Transverse colon (tissue), 4 donors: ENCODE measurements at regions not wholly inside any gene's neighbourhood (a gene's known extent, or its start where the extent isn't known, plus 50 kb on each side); places are given as distances from the start of the nearest gene placed in this dataset.

Experiments
- POLR2A ChIP-seq: fragments of 450-650 bp; IDR thresholded peaks from one replicate; pipeline ENCODE4 v1.6.1; 2016; ENCODE audit warnings: antibody characterized with exemption, mild to moderate bottlenecking, moderate library complexity
- POLR2AphosphoS5 ChIP-seq, 3 donors: sonication (generic); formaldehyde crosslinking; IDR thresholded peaks; one replicate each; pipeline ENCODE4 v1.6.1; 2016; ENCODE audit warnings: antibody characterized with exemption in 3 of 3
- TF ChIP-seq, protein P1 (sequence below), 5 experiments: fragments of 200-600 bp in 3 of 5; fragments of 450-650 bp in 2 of 5; sonication (generic) in 3 of 5; IDR thresholded peaks; 1 replicate in 2 of 5; 2 replicates in 3 of 5; pipeline ENCODE4 v1.5.1; 2016 to 2017; ENCODE audit warnings: antibody characterized with exemption in 5 of 5, inconsistent platforms in 3 of 5, mild to moderate bottlenecking in 2 of 5, moderate library complexity in 1 of 5

DNA sequence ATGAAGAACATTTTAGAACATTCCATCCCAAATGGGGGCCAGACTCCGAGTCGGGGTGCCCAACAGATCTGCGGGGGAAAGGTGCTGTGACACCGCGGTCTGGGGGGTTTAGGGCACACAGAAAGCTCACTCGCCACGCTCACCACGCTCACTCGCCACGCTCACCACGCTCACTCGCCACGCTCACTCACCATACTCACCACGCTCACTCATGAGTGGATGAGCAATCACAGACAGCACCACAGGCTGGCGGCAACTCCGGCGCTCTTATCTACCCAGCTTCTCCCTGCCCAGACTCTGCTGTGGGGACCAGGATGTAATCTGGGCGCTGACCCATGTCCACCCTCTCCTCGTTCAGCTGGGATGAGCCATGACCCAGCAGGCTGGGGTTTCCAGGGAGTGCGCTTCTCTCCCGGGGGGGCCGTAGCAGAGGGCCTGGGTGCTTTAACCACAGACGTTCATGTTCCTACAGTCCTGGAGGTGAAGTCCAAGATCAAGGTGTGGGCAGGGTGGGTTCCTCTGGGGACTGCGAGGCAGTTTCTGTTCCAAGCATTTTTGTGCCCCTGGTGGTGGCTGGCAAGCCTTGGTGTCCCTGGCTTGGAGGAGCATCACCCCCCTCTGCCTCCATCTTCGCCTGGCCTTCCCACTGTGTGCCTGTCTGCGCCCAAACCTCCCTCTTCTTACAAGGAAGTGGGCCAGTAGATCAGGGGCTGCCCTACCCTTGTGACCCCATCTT, 141.2 kb downstream of the CTTN start:
- TF ChIP-seq, protein P1, sequence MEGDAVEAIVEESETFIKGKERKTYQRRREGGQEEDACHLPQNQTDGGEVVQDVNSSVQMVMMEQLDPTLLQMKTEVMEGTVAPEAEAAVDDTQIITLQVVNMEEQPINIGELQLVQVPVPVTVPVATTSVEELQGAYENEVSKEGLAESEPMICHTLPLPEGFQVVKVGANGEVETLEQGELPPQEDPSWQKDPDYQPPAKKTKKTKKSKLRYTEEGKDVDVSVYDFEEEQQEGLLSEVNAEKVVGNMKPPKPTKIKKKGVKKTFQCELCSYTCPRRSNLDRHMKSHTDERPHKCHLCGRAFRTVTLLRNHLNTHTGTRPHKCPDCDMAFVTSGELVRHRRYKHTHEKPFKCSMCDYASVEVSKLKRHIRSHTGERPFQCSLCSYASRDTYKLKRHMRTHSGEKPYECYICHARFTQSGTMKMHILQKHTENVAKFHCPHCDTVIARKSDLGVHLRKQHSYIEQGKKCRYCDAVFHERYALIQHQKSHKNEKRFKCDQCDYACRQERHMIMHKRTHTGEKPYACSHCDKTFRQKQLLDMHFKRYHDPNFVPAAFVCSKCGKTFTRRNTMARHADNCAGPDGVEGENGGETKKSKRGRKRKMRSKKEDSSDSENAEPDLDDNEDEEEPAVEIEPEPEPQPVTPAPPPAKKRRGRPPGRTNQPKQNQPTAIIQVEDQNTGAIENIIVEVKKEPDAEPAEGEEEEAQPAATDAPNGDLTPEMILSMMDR (IDR thresholded peaks at IDR 0.05): no peak
- TF ChIP-seq POLR2A (no peak), POLR2AphosphoS5 (IDR thresholded peaks at IDR 0.05) (no peak)
